PC-3 (cell line): ENCODE measurements at regions not wholly inside any gene's neighbourhood (a gene's known extent, or its start where the extent isn't known, plus 50 kb on each side); places are given as distances from the start of the nearest gene placed in this dataset.

ENCODE experiments used
- CTCF ChIP-seq: fragments of 300-600 bp; sonication (generic); conservative IDR thresholded peaks from 2 replicates; pipeline ENCODE4 v1.5.1; 2017; ENCODE audit warnings: antibody characterized with exemption, low read depth, mild to moderate bottlenecking, low read length
- EZH2phosphoT487 ChIP-seq: fragments of 300-600 bp; sonication (generic); IDR thresholded peaks from 2 replicates; pipeline ENCODE4 v1.6.1; 2018; ENCODE audit warnings: mild to moderate bottlenecking, antibody characterized with exemption, low read length, borderline replicate concordance

- TF ChIP-seq CTCF, result no peak
- TF ChIP-seq EZH2phosphoT487, result no peak
Observed at GRCh38 chr18:28760299-28760698, 583.4 kb upstream of the CDH2 start.
